ENCODE measurements at regions not wholly inside any gene's neighbourhood (a gene's known extent, or its start where the extent isn't known, plus 50 kb on each side); places are given as distances from the start of the nearest gene placed in this dataset.

GRCh38 chr3:193779933-193780332 is 186.9 kb downstream of the OPA1 start:
- H3K4me3 ChIP-seq (ENCODE audit: low read depth, low read length): no peak overlapping the region

GRCh38 chr3:193780397-193780796 is 187.4 kb downstream of the OPA1 start:
- TF ChIP-seq ZNF239 (tag by site-specific recombination; IDR thresholded peaks at IDR 0.05) (no peak), ZNF645 (tag by site-specific recombination; IDR thresholded peaks at IDR 0.05) (peak; percentile 14; the same call in 1 of the 2 replicates)
- ChIA-PET POLR2A (interaction anchor here (1.1 to 7.1 kb wide), 5 partner anchors 194 to 535 kb away, joined by 3 to 116 read pairs (median 8); partner anchors contain the start of gene HES1), CTCF (interaction anchor here (0.6 to 4.3 kb wide), 17 partner anchors 14 to 564 kb away, joined by 3 to 40 read pairs (median 4); no protein-coding TSS in a partner anchor)
- Histone ChIP-seq H3K27ac (ENCODE audit: extremely low read depth, low read depth, low read length) (no peak overlapping the region), H3K36me3 (ENCODE audit: control insufficient read depth in 2 of 2, insufficient read depth in 1 of 2, low read length in 2 of 2) (no peaks in the 10 kb centered on the region), H3K4me1 (ENCODE audit: control insufficient read depth, insufficient read depth, low read length) (peaks cover 8% of the 10 kb centered on the region), H3K9me3 (ENCODE audit: control insufficient read depth, insufficient read depth, low read depth, low read length) (no peaks in the 10 kb centered on the region), H3K4me3 (ENCODE audit: low read depth, low read length) (no peak overlapping the region)

More at GRCh38 chr3:193779933-193780332, 186.9 kb downstream of the OPA1 start:
- ChIA-PET POLR2A (interaction anchor here (2.8 to 7.1 kb wide), 2 partner anchors 358 to 536 kb away, joined by 13 to 116 read pairs; partner anchors contain the start of gene HES1), CTCF (interaction anchor here (0.6 to 4.3 kb wide), 11 partner anchors 14 to 571 kb away, joined by 3 to 40 read pairs (median 4); partner anchors contain the start of gene CPN2)
- H3K4me1 ChIP-seq (ENCODE audit: control insufficient read depth, insufficient read depth, low read length): peaks cover 8% of the 10 kb centered on the region
- no peak overlapping the region for H3K27ac ChIP-seq (ENCODE audit: extremely low read depth, low read depth, low read length)
- no peaks in the 10 kb centered on the region for H3K9me3 ChIP-seq (ENCODE audit: control insufficient read depth, insufficient read depth, low read depth, low read length)
- H3K36me3 ChIP-seq (ENCODE audit: control insufficient read depth in 2 of 2, insufficient read depth in 1 of 2, low read length in 2 of 2): no peaks in the 10 kb centered on the region
- no peak for TF ChIP-seq RBAK (tag by site-specific recombination; IDR thresholded peaks at IDR 0.05)

- ChIA-PET POLR2A (interaction anchor here (0.6 to 7.1 kb wide), 7 partner anchors 193 to 535 kb away, joined by 3 to 116 read pairs (median 3); partner anchors contain the start of gene HES1), CTCF (interaction anchor here (0.5 to 4.3 kb wide), 24 partner anchors 13 to 563 kb away, joined by 3 to 40 read pairs (median 4); no protein-coding TSS in a partner anchor)
- no peaks in the 10 kb centered on the region for H3K36me3 ChIP-seq (ENCODE audit: control insufficient read depth in 2 of 2, insufficient read depth in 1 of 2, low read length in 2 of 2)
- peak overlapping the region; percentile 42; the same call in 1 of the 2 replicates for H3K27ac ChIP-seq (ENCODE audit: extremely low read depth, low read depth, low read length)
- H3K4me1 ChIP-seq (ENCODE audit: control insufficient read depth, insufficient read depth, low read length): peaks cover 8% of the 10 kb centered on the region
- no peak overlapping the region for H3K4me3 ChIP-seq (ENCODE audit: low read depth, low read length)
- H3K9me3 ChIP-seq (ENCODE audit: control insufficient read depth, insufficient read depth, low read depth, low read length): no peaks in the 10 kb centered on the region
- TF ChIP-seq ZNF544 (tag by site-specific recombination; IDR thresholded peaks at IDR 0.05) (no peak), ZNF791 (tag by site-specific recombination; IDR thresholded peaks at IDR 0.05) (no peak), ZNF19 (tag by site-specific recombination; IDR thresholded peaks at IDR 0.05; ENCODE audit: low read depth) (no peak), PRDM4 (tag by site-specific recombination; IDR thresholded peaks at IDR 0.05) (no peak), ZNF16 (tag by site-specific recombination; IDR thresholded peaks at IDR 0.05; ENCODE audit: low read depth) (no peak), AEBP2 (tag by site-specific recombination; IDR thresholded peaks at IDR 0.05; ENCODE audit: borderline replicate concordance) (no peak), HIC1 (tag by site-specific recombination; IDR thresholded peaks at IDR 0.05) (no peak), PATZ1 (tag by site-specific recombination; IDR thresholded peaks at IDR 0.05) (no peak), YY1 (tag by site-specific recombination; IDR thresholded peaks at IDR 0.05) (no peak), BCL6B (tag by site-specific recombination; IDR thresholded peaks at IDR 0.05) (no peak), ZNF596 (tag by site-specific recombination; IDR thresholded peaks at IDR 0.05) (no peak), ZSCAN23 (tag by site-specific recombination; IDR thresholded peaks at IDR 0.05) (no peak), ZNF449 (tag by site-specific recombination; IDR thresholded peaks at IDR 0.05) (no peak)
These were observed 187.9 kb downstream of the OPA1 start for GRCh38 chr3:193780810-193781478.

Measured in HEK293 (cell line).